C1 segment of cervical spinal cord (tissue), 14 donors: ENCODE measurements at regions not wholly inside any gene's neighbourhood (a gene's known extent, or its start where the extent isn't known, plus 50 kb on each side); places are given as distances from the start of the nearest gene placed in this dataset.
A peak's percentile ranks its signal among the peaks of the same experiment; 100 is the strongest.
"Not testable (repeated sequence)": the region's sequence is repeated elsewhere in the genome, so short reads cannot be mapped to it uniquely, and the experiment has no call there.

Source experiments
- DNase-seq, 14 donors: peaks; one replicate each; lab custom pipeline; 2025; lab: John Stamatoyannopoulos, UW

DNA sequence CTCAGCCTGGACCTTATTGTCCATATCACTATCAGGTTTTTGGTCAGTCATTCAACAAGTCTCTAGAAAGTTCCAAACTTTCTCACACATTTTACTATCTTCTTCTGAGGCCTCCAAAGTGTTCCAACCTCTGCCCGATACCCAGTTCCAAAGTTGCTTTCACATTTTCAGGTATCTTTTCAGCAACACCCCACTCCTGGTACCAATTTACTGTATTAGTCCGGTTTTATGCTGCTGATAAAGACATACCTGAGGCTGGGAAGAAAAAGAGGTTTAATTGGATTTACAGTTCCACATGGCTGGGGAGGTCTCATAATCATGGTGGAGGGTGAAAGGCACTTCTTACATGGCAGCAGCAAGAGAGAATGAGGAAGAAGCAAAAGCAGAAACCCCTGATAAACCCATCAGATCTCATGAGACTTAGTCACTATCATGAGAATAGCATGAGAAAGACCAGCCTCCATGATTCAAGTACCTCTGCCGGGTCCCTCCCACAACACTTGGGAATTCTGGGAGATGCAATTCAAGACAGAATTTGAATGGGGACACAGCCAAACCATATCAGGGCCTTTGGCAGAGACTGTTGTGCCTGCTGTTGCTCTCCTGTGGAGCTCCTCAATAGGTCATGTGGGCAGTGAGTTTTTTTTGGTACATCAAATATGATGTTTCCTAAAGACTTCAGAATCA, 256.0 kb downstream of the RPLP1 start:
- not testable (repeated sequence) for DNase-seq

DNA sequence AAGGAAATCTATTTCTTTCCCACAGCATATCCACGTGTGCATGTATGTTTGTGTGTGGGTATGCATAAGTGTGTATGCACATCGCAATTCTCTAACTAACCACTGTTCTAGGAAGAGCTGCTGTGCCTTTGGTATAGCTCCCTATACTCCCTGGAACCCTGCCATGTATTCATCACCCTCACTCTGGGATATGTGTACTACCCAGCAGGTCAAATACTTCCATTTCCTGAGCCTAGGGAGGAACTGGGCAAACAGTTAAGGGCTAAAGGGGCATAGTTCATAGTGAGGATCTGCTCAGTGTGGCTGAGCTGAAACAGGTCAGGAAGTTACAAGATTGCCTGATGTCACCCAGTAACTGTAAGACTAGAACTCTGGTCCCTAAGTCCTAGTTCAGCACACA, 260.4 kb downstream of the RPLP1 start:
- DNase-seq = no peak

DNA sequence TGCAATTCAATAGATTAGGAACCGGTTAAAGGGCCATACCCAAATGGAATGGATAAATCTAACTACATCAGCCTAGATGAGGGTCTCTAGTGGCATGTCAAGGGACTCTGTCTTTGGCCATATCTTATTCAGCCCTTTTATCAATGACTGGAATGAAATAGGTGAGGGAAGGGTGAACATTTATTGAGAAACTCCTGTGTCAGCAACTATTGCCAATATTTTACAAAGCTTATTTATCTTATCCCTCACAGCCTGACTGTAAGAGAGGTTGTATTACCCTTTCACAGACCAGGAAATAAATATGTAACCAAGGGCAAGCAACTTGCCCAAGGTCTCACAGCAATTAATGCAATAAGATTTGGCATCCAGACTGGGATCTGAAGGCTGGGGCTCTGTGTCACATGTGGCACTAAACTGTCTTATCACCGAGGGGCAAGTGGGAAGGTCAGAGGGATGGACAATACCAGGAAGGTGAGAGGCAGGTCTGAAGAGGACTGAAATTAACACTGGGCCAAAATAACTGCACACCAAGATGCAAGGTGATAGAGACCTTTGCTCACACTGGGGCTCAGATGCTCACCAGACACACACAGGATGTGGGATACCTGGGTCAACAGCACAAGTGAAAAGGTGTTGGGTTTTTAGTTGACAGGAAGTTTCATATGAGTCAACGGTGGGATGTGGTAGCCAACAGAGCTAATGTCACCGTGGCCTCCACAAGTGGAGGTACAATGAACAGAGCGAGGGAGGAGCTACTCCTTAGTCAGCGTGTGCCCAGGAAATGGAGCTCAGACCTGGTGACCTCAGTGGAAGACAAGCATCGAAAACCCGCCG, 261.3 kb downstream of the RPLP1 start:
- DNase-seq = no peak

DNA sequence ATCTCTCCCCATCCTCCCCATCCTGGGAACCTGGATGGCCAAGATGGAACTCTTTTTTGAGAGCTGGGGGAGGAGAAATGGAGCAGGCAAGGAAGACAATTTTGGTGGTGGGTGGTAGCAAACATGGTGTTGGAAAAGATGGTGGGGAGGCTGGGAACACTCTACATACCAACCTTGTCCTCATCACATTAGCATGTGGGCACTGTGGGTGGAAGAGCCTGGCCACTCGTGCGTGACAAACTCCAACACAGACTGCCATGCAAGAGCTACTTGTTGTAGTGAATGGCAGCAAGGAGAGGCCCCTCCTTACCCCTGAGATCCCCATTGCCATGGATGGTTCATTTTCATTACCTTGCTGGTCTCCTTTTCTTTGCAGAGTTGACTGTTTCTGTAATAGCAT, 262.6 kb downstream of the RPLP1 start:
- DNase-seq = no peak

DNA sequence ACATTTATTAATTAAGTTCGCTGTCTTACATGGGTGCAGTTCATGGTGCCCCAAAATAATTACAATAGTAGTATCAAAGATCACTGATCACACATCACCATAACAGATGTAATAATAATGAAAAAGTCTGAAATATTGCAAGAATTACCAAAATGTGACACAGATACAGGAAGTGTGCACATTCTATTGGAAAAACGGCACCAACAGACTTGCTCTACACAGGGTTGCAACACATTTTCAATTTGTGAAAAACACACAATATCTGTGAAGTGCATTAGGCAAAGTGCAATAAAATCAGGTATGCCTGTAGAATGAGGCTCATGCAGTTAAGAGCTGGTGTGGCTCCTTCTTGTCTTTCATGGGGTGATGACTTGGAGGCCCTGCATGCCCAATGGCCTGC, 265.8 kb downstream of the RPLP1 start:
- no peak for DNase-seq

DNA sequence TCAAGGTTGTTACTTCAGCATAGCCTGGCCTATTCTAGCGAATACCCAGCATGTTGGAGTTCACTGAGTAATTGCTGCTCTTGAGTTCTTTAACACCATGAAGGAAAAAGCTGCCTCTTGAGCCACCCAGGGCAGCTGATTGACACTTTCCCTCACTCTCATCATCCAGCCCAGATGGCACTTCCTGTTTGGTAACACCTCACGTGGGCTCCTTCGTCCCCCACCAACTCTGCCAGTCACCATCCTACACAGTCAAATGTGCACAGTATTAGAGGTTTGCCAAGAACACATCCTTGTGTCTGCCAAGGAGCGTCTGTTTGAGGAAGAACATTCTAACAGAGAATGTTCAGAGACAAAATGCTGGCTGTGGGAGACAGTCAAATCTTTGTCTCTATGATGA, 266.3 kb downstream of the RPLP1 start:
- peak in 4 of 14 donors; percentile 21 to 34 (median 29) for DNase-seq

DNA sequence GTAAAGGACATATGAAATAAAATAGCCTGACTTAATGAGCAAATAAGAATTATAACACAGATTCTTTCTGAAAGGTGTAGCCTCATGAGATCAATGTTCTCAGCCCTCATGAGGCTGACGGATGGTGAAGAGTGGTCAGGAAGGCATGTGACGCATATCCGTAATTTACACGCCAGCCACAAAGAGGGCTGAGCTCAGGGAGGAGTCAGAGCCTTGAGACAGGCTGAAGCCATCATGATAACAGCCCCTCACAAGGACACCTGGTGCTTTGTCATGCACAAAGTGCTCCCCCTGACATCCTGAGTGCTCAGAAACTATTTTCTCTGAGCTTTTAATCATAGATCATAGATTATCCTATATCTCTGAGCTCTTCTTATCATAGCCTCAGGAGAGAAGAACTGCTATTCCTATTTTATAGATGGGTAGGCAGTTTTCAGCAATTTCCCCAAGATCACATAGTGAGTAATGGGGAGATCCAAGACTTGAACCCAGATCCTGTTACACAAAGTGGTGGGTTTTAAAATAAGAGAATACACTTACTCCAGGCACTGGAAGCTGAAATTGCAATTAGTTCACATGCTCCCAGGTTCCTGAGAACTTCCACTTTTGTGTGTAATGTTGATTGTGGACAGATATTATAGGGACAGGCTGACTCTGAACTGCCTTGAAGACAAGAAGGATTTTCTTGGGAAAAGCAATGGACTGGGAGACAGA, 267.1 kb downstream of the RPLP1 start:
- peak in 1 of 14 donors; percentile 14 for DNase-seq

DNA sequence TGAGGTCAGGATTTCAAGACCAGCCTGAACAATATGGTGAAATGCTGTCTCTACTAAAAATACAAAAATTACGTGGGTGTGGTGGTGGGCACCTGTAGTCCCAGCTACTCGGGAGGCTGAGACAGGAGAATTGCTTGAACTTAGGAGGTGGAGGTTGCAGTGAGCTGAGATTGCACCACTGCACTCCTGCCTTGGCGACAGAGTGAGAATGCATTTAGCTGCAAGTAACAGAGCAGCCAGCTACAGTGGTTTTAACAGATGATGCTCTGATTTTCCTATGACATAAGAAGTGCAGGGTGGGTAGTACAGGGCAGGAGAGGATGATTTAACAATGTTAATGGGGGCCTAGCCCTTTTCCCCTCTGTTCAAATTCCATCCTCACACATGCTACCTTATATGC, 267.9 kb downstream of the RPLP1 start:
- DNase-seq = no peak

DNA sequence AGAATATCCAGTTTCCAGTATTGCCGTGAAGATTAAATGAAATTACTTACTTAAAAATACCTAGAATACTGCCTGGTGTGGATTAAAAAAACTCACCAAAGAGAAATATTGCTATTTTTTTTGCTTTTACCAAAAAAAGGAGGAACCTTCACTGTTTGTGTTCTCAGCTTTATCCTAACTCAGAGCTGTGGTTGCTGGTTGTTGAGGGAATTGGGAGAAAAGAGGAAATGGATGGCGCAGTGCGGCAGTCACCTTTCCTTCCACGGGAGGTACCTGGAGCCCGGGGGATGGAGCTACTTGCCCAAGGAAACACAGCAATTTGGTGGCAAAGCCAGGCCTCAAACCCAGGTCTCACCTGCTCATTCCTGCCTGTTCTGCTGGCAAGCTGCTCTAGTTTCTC, 270.3 kb downstream of the RPLP1 start:
- DNase-seq = no peak

DNA sequence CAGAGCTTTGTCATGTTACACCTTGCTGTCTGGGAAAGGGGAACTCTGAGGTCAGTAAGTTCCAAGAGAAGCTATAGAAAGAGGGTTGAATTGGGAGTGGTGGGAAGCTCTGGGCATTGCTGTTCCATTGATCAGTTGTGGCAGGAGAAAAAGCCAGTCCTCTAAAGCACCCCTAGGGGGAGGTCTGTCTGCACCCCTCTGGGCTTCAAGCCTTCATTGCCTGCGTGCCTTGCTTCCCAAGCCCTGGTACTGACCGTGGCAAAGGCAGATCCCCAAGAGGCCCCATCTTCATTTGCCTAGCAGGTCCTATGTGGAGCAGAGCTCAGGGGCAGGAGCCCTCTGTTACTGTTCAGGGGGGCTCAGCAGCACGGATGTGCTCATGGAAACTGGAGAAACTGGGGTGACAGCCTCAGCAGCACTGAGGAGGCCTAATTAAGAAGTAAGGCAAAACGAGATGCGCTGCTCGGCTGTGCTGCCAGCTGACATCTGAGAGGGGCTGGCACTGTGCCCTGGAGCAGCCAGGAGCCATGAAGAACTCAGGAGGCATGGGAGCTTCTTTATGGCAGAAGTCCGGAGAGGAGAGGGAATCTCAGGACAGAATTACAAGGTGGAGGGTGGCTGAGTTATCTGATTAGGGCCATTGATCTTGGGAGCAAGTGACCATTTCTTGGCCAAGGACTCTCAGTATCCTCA, 270.9 kb downstream of the RPLP1 start:
- DNase-seq = peak in 1 of 14 donors; percentile 6

DNA sequence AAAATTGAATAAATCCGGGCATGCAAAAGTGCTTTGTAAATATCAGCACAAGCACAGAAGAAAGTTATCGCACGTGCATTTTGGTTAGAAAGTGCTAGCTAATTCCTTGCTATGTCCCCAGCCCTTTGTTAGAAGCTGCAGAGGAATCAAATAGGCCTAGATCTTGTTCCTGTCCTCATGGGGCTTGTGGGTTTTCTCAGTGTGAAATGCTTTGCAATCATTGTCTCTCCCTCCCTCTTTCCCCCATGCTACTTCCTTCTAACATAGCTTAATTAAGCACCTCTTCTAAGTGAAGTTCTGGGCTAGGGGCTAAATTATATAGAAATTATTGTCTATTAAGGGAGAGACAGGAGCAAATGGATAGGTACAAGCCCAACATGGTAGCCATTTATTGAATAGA, 271.7 kb downstream of the RPLP1 start:
- DNase-seq = no peak

DNA sequence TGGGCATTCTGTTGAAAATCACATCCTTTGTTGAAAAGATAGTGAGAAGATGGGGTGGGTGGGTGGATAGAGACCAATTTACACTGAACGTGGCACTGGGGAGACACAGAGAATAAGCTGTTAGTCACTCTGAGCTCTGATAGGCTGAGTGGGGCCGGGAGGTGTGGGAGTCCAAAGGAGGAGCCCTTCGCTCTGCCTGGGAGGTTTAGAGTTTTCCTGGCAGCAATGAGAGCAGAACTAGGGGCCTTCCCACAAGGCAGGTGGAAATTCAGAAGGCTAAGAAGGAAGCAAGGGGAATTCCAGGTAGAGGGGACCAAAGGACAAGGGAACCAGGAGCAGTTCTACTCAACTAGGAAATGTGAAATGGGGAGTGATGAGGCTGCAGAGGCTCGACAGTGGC, 272.7 kb downstream of the RPLP1 start:
- no peak for DNase-seq

DNA sequence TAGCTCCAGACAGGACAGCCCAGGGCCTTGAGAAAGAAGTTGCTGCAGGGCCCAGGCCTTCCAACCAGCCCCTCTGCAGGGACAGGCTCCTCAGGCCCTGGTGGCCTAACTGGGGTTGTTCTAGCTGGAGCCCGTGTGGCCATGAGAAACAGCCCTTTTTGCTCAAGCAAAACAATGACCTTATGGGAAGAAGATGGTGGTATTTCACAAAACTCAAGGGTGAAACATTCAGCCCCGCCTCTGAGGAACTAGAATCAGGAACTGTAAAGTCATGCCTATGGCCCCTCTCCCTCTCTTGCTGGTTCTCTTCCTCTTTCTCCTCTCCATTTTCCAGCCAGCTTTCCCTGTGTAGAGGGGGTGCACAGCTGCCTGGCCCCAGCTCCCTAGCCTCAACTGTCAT, 273.3 kb downstream of the RPLP1 start:
- DNase-seq = peak in 1 of 14 donors; percentile 17

DNA sequence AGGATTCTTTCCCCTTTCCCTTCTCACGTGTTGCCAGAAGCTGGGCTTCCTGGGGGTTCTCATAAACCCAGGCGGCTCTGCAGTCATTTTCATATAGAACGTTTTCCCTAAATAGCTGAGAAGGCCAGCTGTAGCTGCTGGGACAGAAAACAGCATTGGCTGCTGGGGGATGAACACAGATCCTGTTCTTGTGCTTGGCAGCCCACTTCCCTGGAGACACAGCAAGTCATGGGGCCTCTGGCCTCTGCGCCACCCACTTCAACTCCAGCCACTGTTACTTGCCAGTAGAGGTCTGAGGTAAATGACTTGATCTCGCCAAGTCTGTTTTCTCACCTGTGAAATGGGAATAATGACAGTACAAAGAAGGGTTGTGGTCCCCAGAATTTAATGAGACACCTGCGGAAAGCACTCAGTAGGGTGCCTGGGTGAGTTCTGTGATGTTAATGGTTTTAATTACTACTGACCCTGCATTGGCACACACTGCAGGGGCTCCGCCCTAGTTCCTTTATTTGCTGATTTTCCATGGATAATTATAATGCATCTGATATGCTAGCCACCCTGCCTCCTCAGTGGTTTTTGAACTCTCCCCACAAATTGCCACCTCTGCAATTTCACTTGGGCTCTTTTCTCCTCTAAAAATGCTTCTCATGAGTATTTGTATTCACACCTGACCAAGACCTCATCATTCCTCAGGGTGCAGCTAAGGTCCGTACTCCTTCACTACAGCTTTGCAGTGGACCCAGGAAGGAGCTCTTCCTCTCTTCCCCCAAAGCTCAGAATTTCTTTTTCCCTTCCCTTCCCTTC, 274.7 kb downstream of the RPLP1 start:
- DNase-seq = no peak

DNA sequence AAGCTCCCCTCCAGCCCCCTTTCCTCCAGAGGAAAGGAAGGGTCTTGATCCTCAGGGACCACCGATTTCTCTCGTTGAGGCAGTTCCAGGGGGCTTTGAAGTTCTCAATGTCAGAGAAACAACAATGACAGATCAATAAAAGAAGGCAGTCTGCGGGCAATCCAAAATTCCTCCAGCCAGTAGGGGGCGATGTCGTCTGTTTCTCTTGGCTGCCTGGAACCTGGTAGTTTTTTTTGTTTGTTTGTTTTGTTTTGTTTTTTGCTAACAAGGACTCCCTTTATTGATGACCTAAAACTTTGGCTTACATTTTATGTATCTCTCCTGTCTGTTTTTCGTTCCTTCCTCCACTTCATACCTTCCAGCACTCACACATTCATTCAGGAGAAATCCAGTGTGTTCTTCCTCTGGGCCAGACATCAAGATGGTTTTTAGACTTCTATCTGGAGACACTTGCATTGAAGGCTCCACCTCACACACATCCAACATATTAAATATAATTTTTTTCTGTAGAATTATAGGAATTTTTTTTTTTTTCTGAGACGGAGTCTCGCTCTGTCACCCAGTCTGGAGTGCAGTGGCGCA, 276.6 kb downstream of the RPLP1 start:
- peak in 1 of 14 donors; percentile 8 for DNase-seq

DNA sequence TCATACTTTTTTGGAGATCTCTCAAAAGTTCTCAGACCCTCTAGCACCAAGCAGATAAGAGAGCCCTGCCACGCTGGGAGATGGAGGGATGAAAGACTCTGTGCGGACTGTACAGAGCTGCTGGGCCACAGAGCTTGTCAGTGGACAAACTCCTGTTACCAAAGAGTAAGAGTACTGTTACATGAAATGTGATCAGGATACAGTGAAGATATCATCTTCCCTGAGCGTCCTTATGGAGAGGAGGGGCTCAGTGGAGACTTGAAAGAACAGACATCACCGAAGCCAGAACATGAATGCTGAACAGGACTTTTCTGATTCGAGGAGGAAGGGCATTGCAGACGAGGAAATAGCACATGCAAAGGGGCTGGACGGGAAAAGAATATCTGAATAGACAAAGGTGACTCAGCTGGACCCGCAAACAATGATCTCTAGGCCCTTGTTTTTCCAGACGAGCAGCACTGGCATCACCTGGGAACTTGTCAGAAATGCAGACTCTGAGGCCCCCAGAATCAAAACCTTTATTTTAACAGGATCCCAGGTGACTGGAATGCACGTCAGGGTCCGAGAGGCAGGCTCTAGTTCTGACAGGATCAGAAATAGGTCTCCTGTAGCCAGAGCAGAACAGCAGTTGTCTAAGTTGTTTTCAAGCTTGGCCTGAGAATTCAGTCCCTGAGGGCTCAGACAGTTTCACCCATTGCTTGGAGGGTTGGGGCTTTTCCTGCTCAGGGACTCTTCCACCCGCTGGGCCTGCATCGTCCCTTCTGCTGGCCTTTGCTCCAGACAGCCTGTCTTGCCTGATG, 277.9 kb downstream of the RPLP1 start:
- DNase-seq = no peak

DNA sequence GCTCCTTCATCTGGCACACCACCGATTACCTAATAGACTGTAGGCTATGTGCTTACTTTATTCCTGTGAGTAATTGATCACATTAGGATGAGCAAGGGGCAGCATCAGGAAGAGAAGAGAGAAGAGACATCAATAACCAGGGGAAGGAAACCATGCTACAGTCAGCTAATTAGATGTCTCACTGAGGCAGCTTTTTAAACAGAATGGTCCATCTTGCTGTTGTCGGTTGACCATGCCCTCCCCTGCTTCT, 278.4 kb downstream of the RPLP1 start:
- no peak for DNase-seq

DNA sequence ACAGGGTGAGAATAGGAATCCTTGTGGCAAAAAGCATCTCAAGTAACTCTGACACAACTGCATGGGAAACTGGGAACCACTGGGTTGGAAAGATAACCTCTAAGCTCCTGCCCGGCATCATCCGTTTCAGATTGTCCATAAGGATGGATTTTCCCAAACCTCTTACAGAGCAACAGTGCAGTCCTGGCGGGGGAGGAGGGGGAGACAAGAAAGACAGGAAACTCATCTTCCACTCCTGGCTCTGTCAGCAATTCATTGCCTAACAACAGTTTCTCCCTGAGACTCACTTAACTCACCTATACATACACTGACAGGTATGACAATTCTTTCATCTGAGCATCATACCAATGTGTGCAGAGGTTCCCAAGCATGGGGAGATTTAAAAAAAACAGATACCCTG, 279.0 kb downstream of the RPLP1 start:
- no peak for DNase-seq

DNA sequence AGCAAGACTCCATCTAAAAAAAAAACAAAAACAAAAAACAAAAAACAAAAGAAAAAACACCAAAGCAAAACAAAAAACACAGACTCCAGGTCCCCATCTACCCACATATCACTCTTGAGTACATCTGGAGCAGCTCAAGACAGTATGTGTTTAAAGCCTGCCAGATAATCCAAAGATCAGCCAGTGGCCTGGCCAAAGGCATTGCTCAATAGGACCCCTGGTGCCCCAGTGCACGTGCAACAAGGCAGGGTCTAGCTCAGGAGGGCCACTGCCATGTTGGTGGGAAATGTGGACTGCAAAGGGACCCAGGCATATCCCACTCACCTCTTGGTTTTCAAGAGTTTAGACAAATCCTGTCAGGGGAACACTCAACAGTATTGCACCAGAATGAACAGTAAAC, 279.5 kb downstream of the RPLP1 start:
- DNase-seq = no peak

DNA sequence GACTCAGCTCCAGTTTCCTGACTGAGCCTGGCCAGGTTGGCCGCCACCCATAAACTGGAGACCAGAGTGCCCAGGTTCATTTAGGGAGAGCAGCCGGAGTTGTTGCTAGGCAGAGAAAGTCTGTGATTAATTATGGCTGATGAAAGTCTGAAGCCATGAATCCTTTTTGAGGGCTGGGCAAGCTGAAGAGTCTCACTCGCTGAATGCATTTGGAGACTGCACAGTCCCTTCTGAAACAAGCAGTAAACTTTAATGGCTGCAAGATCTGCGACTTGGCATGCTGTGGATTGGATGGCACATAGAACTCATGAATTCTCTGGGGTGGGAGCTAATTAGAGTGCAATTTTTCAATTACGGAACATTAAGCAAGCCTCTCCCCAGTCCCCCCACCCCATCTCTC, 282.1 kb downstream of the RPLP1 start:
- DNase-seq = peak in 3 of 14 donors; percentile 12 to 36 (median 22)
